CD1c-positive myeloid dendritic cell (primary cell): ENCODE measurements at regions not wholly inside any gene's neighbourhood (a gene's known extent, or its start where the extent isn't known, plus 50 kb on each side); places are given as distances from the start of the nearest gene placed in this dataset.

Experiments used
- DNase-seq: peaks from one replicate; pipeline ENCODE4 v3.0.0-alpha.2; 2016; ENCODE audit errors: extremely low spot score

GRCh38 chr9:109830545-109830944, 50.5 kb downstream of the PALM2AKAP2 start:
- no peak for DNase-seq

DNA sequence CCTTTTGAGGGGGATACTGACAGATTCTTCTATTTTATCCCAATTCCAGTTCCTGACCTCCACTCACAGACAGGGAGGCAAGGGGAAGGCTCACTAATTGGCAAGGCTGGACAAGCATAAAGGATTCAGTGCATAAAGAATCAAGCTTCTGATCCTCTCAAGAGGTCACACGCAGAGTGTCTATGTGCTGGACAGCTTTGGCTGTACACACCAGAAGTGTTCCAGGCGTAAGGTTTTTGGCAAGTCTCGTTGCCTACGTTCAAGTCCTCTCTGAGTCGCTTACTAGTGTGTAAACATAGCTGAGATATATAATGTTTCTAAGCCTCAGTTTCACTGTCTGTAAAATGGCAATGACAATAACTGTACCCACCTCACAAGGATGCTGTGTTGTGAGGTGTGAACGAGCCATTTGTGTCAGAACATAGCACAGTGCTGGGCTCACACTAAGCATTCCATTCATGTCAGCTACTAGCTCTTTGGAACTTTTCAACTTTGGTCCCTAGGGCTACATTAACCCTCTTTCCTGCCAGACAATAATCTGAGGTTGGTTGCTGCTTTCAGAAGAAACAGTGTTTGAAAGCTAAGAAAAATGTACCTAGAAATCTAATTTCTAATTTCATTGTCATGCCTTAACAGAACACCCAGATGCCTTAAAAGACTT, 52.1 kb downstream of the PALM2AKAP2 start:
- DNase-seq: no peak

- DNase-seq: no peak
Measured at GRCh38 chr9:109834855-109835254, 54.9 kb downstream of the PALM2AKAP2 start.

DNA sequence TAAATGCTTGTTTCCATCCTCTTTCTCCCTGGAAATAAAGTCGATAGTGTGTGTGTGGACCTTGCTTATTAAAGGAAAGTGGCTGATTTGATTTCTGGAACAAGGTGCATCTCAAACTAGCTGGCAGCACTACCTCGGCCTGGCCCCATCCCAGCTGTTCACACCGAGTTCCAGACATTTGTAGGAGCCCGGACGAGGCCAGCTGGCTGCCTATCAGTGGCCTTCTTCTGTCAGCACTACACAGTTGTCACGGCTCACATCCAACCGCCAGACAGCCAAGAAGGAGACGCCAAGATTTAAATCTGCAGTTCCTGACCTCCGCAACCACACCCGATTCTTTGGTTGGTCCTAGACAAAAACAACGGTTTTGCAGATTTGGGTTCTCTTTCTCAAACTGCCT, 63.6 kb downstream of the PALM2AKAP2 start:
- no peak for DNase-seq

- no peak for DNase-seq
Measured at GRCh38 chr9:109845226-109845625, 65.2 kb downstream of the PALM2AKAP2 start.

GRCh38 chr9:109846776-109847175, 66.8 kb downstream of the PALM2AKAP2 start:
- no peak for DNase-seq

DNA sequence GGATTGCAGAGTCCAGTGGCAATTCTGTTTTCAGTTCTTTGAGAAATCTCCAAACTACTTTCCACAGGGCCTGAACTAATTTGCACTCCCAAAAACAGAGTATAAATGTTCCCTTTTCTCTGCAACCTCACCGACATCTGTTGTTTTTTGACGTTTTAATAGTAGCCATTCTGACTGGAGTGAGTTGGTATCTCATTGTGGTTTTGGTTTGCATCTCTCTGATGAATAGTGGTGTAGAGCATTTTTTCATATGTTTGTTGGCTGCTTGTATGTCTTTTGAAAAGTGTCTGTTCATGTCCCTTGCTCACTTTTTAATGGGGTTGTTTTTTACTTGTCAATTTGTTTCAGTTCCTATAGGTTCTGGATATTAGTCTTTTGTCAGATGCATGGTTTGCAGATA, 72.6 kb downstream of the PALM2AKAP2 start:
- DNase-seq: no peak

DNA sequence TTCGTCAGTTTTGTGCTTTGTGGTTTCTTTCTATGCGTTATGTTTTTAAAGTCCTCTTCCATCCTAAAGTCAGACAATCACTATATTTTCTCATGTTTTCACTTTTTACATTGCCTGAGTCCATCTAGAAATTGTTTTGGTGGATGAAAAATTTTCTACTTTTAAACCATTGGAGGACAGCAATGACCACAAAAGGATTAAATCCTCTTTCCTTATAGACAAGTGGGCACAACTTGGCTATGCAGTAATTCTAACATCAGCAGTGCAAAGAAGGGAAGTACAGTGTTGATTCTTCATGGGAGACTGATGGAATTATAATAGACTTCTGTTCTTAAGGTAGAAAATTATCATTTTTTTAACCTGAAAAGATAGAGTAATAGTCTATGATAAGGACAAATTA, 75.5 kb downstream of the PALM2AKAP2 start:
- DNase-seq: no peak

DNA sequence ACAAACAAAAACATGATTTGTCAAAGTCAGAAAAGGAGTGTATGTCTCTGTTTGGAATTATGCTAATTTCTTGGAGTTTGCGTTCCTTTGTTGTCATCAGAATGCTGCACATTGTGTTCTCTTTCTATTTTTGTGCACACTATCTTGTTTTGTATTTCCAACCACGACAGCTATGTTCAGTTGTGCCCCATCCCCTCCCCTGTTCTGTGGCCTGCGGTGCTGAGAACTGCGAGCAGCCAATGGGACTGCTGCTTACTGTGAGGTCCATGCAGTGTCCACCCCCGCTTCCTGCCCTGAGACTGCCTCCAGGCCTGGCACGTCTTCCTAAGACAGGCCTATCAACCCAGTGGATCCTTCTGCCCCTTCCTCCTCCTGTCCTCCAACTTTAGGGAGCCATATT, 76.8 kb downstream of the PALM2AKAP2 start:
- DNase-seq: no peak

DNA sequence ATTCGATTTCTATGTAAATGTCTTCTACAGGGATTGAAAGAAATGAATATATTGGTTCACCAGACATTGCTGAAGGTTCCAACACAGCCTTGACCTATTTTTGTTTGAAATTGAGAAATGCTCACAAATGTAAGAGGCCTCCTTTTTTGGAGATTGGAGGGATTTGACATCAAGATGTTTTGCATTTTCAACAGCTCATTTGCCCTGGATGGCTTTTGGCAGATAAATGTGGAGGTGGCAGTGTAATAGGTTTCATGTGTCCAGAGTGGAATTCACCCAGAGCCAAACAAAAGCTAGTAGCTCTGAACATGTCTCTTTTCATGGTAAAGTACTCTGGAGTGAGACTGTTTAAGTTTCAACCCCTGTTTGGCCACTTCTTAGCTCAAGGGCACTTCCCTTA, 77.3 kb downstream of the PALM2AKAP2 start:
- no peak for DNase-seq

DNA sequence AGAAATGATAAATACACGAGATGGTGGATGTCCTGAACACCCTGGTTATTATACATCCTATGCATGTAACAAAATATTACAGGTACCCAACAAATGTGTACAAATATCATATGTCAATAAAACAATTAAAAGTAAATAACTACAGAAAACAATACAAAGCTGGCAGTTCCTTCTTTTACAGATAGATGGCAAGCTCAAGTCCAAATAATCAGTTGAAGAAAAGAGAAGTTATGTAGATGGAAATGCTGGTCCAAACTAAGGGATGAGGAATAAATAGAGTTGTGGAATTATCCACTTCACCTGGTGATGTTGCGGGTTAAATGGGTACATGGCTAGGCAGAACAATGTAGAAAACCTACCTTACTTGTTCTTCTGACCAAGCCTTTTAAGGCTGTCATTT, 79.4 kb downstream of the PALM2AKAP2 start:
- no peak for DNase-seq

GRCh38 chr9:109860521-109860920, 80.5 kb downstream of the PALM2AKAP2 start:
- DNase-seq: no peak

- no peak for DNase-seq
Measured at GRCh38 chr9:109861499-109861898, 81.5 kb downstream of the PALM2AKAP2 start.

- no peak for DNase-seq
Measured at GRCh38 chr9:109861918-109862317, 81.9 kb downstream of the PALM2AKAP2 start.

GRCh38 chr9:109862452-109862851, 82.5 kb downstream of the PALM2AKAP2 start:
- no peak for DNase-seq

GRCh38 chr9:109863961-109864360, 84.0 kb downstream of the PALM2AKAP2 start:
- no peak for DNase-seq

- DNase-seq: no peak
Measured at GRCh38 chr9:109865521-109865920, 85.5 kb downstream of the PALM2AKAP2 start.

GRCh38 chr9:109868207-109868606, 88.2 kb downstream of the PALM2AKAP2 start:
- DNase-seq: no peak

DNA sequence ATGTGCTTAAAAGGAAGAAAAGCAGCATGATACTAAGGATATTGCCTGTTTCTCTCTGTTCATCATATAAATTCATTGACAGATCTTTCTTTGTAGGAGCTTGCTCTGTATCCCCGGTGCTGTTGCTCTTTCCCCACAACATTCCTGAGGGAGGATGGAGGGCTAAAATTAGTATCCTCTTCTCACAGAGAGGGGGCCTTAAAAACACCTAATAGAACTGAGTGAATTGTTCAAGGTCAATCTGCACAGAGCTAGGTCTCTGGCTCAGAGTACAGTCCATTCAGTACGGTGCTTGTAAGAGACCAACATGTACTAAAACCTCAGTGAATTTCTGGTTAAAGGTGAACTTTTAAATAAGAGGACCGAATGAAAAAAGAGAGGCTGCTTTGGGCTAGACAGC, 88.7 kb downstream of the PALM2AKAP2 start:
- no peak for DNase-seq

DNA sequence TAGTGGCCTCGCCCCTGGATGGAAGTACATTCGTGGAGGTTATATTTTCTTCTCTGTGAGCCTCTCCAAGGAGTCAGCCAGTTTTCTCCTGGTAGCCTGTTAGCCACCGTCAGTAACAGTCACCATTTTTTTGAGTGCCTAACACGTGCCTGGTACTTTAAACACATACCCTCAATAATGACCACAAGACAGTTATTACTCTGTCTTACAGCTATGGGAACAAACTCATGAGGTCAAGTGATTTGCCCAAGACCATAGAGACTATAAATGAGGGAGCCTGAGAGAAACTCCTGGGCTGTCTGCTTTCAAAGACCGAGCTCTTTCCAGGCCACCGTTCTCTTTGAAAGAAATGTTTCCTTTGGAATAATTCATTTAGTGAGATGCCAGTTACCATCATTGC, 90.4 kb downstream of the PALM2AKAP2 start:
- DNase-seq: no peak

DNA sequence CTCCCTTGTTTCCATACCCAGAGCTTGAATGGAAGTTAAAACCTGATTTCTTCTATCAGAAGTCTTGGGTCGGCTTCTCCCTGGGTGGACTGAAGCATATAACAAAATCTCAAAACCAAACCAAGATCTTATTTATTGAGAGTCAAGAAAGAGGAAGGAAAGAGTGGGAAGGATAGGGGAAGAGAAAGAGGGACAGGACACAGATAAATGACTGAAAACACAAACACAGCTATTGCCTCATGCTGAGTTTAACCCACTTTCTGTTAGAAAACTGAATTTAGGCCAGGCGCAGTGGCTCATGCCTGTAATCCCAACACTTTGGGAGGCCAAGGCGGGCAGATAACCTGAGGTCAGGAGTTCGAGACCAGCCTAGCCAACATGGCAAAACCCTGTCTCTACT, 92.9 kb downstream of the PALM2AKAP2 start:
- no peak for DNase-seq

- DNase-seq: no peak
Measured at GRCh38 chr9:109875495-109876129, 95.6 kb downstream of the PALM2AKAP2 start.

DNA sequence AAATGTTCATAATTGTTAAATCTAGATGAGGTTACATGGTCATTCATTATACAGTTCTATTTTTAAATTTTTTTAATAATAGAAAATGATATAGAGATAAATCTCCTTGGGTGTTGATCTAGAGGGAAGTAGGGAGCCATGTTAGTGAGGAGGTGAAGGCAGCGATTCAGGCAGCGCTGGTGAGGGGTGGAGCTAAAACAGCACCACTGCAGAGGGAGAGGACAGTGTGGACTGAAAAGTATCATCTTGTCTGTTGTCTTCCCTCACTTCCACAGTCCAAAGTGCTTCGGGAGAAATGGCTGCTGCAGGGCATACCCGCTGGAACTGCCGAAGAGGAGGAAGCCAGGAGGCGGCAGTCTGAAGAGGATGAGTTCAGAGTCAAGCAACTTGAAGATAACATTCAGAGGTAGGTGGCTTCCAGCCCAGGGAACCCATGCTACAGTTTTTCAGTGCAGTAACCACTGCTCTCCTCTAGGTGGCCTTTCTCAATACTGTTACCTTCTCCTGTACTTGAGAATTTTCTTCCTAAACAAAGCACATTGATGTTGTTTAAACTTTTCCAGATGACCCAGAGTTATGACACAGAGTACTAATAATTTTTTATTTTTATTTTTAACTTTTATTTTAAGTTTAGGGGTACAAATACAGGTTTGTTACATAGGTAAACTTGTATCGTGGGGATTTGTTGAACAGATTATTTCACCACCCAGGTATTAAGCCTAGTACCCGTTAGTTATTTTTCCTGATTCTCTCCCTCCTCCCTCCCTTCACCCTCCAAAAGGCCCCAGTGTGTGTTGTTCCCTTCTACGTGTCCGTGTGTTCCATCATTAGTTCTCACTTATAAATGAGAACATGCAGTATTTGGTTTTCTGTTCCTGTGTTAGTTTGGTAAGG, 100.5 kb downstream of the PALM2AKAP2 start:
- DNase-seq: peak; percentile 27
